CD14-positive monocyte (primary cell): ENCODE measurements at regions not wholly inside any gene's neighbourhood (a gene's known extent, or its start where the extent isn't known, plus 50 kb on each side); places are given as distances from the start of the nearest gene placed in this dataset.

ENCODE experiments used
- DNase-seq, 3 donors: peaks; one replicate each; pipeline ENCODE4 v3.0.0-alpha.2; 2011 to 2022
- H2AFZ ChIP-seq: 2 replicates; pipeline ENCODE4 v1.6.0; 2012; ENCODE audit warnings: mild to moderate bottlenecking, low read depth, low read length, inconsistent platforms; ENCODE audit not compliant: insufficient read depth, poor library complexity, severe bottlenecking
- H3K27ac ChIP-seq, 2 donors: 1 replicate in 1 of 2; 2 replicates in 1 of 2; pipeline ENCODE4 v1.5.1; 2012 to 2013; ENCODE audit warnings: low read length in 2 of 2, control low read depth in 1 of 2, inconsistent platforms in 1 of 2, low read depth in 1 of 2, mild to moderate bottlenecking in 1 of 2
- H3K27me3 ChIP-seq, 2 donors: one replicate each; pipeline versions ENCODE4 v1.6.0 to v1.6.1; 2011 to 2013; ENCODE audit warnings: low read length in 2 of 2; ENCODE audit not compliant: control insufficient read depth in 2 of 2, insufficient read depth in 2 of 2
- H3K36me3 ChIP-seq, 2 donors: replicated peaks in 1 of 2; 1 replicate in 1 of 2; 2 replicates in 1 of 2; pipeline versions ENCODE4 v1.5.1 to v1.6.1; 2012 to 2013; ENCODE audit warnings: low read length in 2 of 2, control low read depth in 1 of 2, inconsistent platforms in 1 of 2, mild to moderate bottlenecking in 1 of 2; ENCODE audit not compliant: insufficient read depth in 2 of 2, control insufficient read depth in 1 of 2
- H3K4me1 ChIP-seq, 2 donors: 1 replicate in 1 of 2; 2 replicates in 1 of 2; pipeline versions ENCODE4 v1.5.1 to v1.6.1; 2012 to 2013; ENCODE audit warnings: low read length in 2 of 2, control low read depth in 1 of 2, inconsistent platforms in 1 of 2, mild to moderate bottlenecking in 1 of 2, moderate library complexity in 1 of 2; ENCODE audit not compliant: insufficient read depth in 2 of 2, control insufficient read depth in 1 of 2
- H3K4me2 ChIP-seq: replicated peaks from 2 replicates; pipeline ENCODE3; 2012; ENCODE audit warnings: low read length, moderate library complexity, mild to moderate bottlenecking; ENCODE audit not compliant: poor library complexity, severe bottlenecking; ENCODE audit errors: extremely low read depth
- H3K4me3 ChIP-seq, 3 experiments: fragments of 200-600 bp in 1 of 3; sonication (generic) in 1 of 3; replicated peaks in 1 of 3; 1 replicate in 2 of 3; 2 replicates in 1 of 3; pipeline ENCODE4 v1.5.1; 2011 to 2013; ENCODE audit warnings: low read length in 3 of 3, mild to moderate bottlenecking in 3 of 3, control low read depth in 2 of 3, low read depth in 2 of 3, inconsistent platforms in 1 of 3, moderate library complexity in 1 of 3
- H3K79me2 ChIP-seq: 2 replicates; pipeline ENCODE4 v1.6.0; 2012; ENCODE audit warnings: mild to moderate bottlenecking, control low read depth, inconsistent platforms, low read length, moderate library complexity; ENCODE audit not compliant: insufficient read depth
- H3K9ac ChIP-seq: 2 replicates; pipeline ENCODE4 v1.6.0; 2017; ENCODE audit warnings: low read length, mild to moderate bottlenecking; ENCODE audit not compliant: insufficient read depth, poor library complexity, severe bottlenecking
- H3K9me3 ChIP-seq, 2 donors: replicated peaks in 1 of 2; 1 replicate in 1 of 2; 2 replicates in 1 of 2; pipeline versions ENCODE4 v1.5.1 to v1.6.1; 2012 to 2013; ENCODE audit warnings: low read length in 2 of 2, control low read depth in 1 of 2; ENCODE audit not compliant: control insufficient read depth in 1 of 2, insufficient read depth in 1 of 2
- H4K20me1 ChIP-seq: 2 replicates; pipeline ENCODE4 v1.6.0; 2012; ENCODE audit warnings: mild to moderate bottlenecking, low read length, control low read depth, moderate library complexity; ENCODE audit not compliant: insufficient read depth
- H3K27ac Mint-ChIP-seq, 7 donors: one replicate each; pipeline ENCODE4 v1.8.0; 2020; ENCODE audit warnings: mild to moderate bottlenecking in 7 of 7, mixed read lengths in 7 of 7, moderate library complexity in 6 of 7, inconsistent platforms in 2 of 7
- H3K27me3 Mint-ChIP-seq, 3 donors: one replicate each; pipeline ENCODE4 v1.8.0; 2021 to 2022; ENCODE audit warnings: low read depth in 3 of 3, mild to moderate bottlenecking in 3 of 3, mixed read lengths in 3 of 3, moderate library complexity in 3 of 3, inconsistent platforms in 1 of 3
- H3K36me3 Mint-ChIP-seq, 2 donors: one replicate each; pipeline ENCODE4 v1.8.0; 2020; ENCODE audit warnings: mixed read lengths in 2 of 2, inconsistent platforms in 1 of 2, mild to moderate bottlenecking in 1 of 2
- H3K4me1 Mint-ChIP-seq: one replicate; pipeline ENCODE4 v1.8.0; 2020; ENCODE audit warnings: mild to moderate bottlenecking, mixed read lengths
- H3K4me3 Mint-ChIP-seq, 2 donors: one replicate each; pipeline ENCODE4 v1.8.0; 2020; ENCODE audit warnings: mild to moderate bottlenecking in 2 of 2, mixed read lengths in 2 of 2, moderate library complexity in 1 of 2
- H3K9me3 Mint-ChIP-seq, 7 donors: one replicate each; pipeline ENCODE4 v1.8.0; 2020 to 2022; ENCODE audit warnings: mixed read lengths in 7 of 7, mild to moderate bottlenecking in 6 of 7, moderate library complexity in 6 of 7, inconsistent platforms in 2 of 7
- CTCF ChIP-seq: fragments of 200-600 bp; IDR thresholded peaks from one replicate; pipeline ENCODE4 v1.8.0; 2022; ENCODE audit warnings: antibody characterized with exemption, mild to moderate bottlenecking
- WGBS: methylation state at CpG from one replicate; pipeline ENCODE4 v1.1.5; 2013; ENCODE audit warnings: missing lambda C conversion rate; ENCODE audit not compliant: insufficient coverage; 5-methylcytosine and 5-hydroxymethylcytosine counted together
- intact Hi-C, 2 donors: fragments of 100-400 bp; cut with micrococcal nuclease; formaldehyde crosslinking; loops; one replicate each; pipeline versions ENCODE4 v1.15.0 to v1.15.1; 2023

- H3K79me2 ChIP-seq, result no peaks in the 10 kb centered on the region
- intact Hi-C loops, result no loop called here
- no peaks in the 10 kb centered on the region for H3K36me3 ChIP-seq
- no peak for DNase-seq
- no peak overlapping the region for H3K9ac ChIP-seq
- no peaks in the 10 kb centered on the region for H4K20me1 ChIP-seq
- peak overlapping the region; percentile 2 for H3K4me2 ChIP-seq
- peaks cover 35 to 63% (median 54%) of the 10 kb centered on the region in 3 donors for H3K27me3 Mint-ChIP-seq
- no peak overlapping the region for H2AFZ ChIP-seq
- H3K27me3 ChIP-seq, result peaks cover 51 to 52% of the 10 kb centered on the region in 2 donors
- H3K4me1 Mint-ChIP-seq, result peaks cover 16% of the 10 kb centered on the region
- H3K27ac ChIP-seq, result no peak overlapping the region
- H3K4me3 Mint-ChIP-seq, result peak overlapping the region in 1 of 2 donors; percentile 57
- no peaks in the 10 kb centered on the region for H3K9me3 ChIP-seq
- H3K9me3 Mint-ChIP-seq, result peaks cover 0 to 5% (median 0%) of the 10 kb centered on the region in 7 donors
- no CpG with 5 or more reads among the region's 7 CpGs for WGBS
- H3K36me3 Mint-ChIP-seq, result no peaks in the 10 kb centered on the region
- no peak for TF ChIP-seq CTCF
- no peak overlapping the region for H3K27ac Mint-ChIP-seq
- H3K4me3 ChIP-seq, result no peak overlapping the region
- peaks cover 11 to 15% of the 10 kb centered on the region in 2 donors for H3K4me1 ChIP-seq
These were observed 151.8 kb upstream of the ADRA1B start for GRCh38 chr5:159764283-159765134.

GRCh38 chr5:159765135-159765433 is 151.2 kb upstream of the ADRA1B start:
- Mint-ChIP-seq H3K27ac (no peak overlapping the region), H3K27me3 (peaks cover 39 to 66% (median 56%) of the 10 kb centered on the region in 3 donors), H3K4me1 (peaks cover 16% of the 10 kb centered on the region), H3K9me3 (peaks cover 0 to 5% (median 0%) of the 10 kb centered on the region in 7 donors), H3K4me3 (no peak overlapping the region), H3K36me3 (no peaks in the 10 kb centered on the region)
- Histone ChIP-seq H3K79me2 (no peaks in the 10 kb centered on the region), H3K9me3 (no peaks in the 10 kb centered on the region), H2AFZ (no peak overlapping the region), H3K36me3 (no peaks in the 10 kb centered on the region), H3K4me1 (peaks cover 11 to 15% of the 10 kb centered on the region in 2 donors), H3K9ac (no peak overlapping the region), H3K27ac (no peak overlapping the region), H3K4me2 (no peak overlapping the region), H4K20me1 (no peaks in the 10 kb centered on the region), H3K27me3 (peaks cover 48 to 55% of the 10 kb centered on the region in 2 donors), H3K4me3 (no peak overlapping the region)
- intact Hi-C loops, result no loop called here
- TF ChIP-seq CTCF, result no peak
- DNase-seq, result no peak
- 72% methylated on average over 4 of the region's 6 CpGs for WGBS
